SK-N-SH treated with all-trans-retinoic acid at 6 μM for 48 hours (cell line): ENCODE measurements at regions not wholly inside any gene's neighbourhood (a gene's known extent, or its start where the extent isn't known, plus 50 kb on each side); places are given as distances from the start of the nearest gene placed in this dataset.

ENCODE experiments used
- ARNTL ChIP-seq: fragments of 450-650 bp; formaldehyde crosslinking; IDR thresholded peaks from 2 replicates; pipeline ENCODE4 v1.5.0; 2020; ENCODE audit warnings: low read depth, mild to moderate bottlenecking, moderate library complexity, borderline replicate concordance
- BACH2 ChIP-seq: fragments of 250-450 bp; sonication (Bioruptor Pico); IDR thresholded peaks from 2 replicates; pipeline ENCODE4 v1.9.0; 2021; ENCODE audit warnings: mild to moderate bottlenecking, borderline replicate concordance
- CREB5 ChIP-seq: fragments of 250-450 bp; sonication (Bioruptor Pico); IDR thresholded peaks from 2 replicates; pipeline ENCODE4 v1.5.1; 2020; ENCODE audit warnings: low read depth, mild to moderate bottlenecking, moderate library complexity
- PATZ1 ChIP-seq: fragments of 250-450 bp; sonication (Bioruptor Pico); IDR thresholded peaks from 2 replicates; pipeline ENCODE4 v1.8.0; 2020; ENCODE audit warnings: mild to moderate bottlenecking, moderate library complexity, borderline replicate concordance
- POU6F1 ChIP-seq: fragments of 250-450 bp; sonication (Bioruptor Pico); IDR thresholded peaks from 2 replicates; pipeline ENCODE4 v1.8.0; 2021; ENCODE audit warnings: low read depth, mild to moderate bottlenecking, moderate library complexity, borderline replicate concordance
- PPARA ChIP-seq: fragments of 250-450 bp; sonication (Bioruptor Pico); IDR thresholded peaks from 2 replicates; pipeline ENCODE4 v1.5.0; 2020; ENCODE audit warnings: mild to moderate bottlenecking, borderline replicate concordance
- RARB ChIP-seq: fragments of 250-450 bp; sonication (Bioruptor Pico); IDR thresholded peaks from 2 replicates; pipeline ENCODE4 v1.8.0; 2021; ENCODE audit warnings: mild to moderate bottlenecking, moderate library complexity
- ZC3H10 ChIP-seq: fragments of 250-450 bp; sonication (Bioruptor Pico); IDR thresholded peaks from 2 replicates; pipeline ENCODE4 v1.5.1; 2021; ENCODE audit warnings: mild to moderate bottlenecking, moderate library complexity
- ZFP3 ChIP-seq: fragments of 250-450 bp; sonication (Bioruptor Pico); IDR thresholded peaks from 2 replicates; pipeline ENCODE4 v1.5.0; 2020; ENCODE audit warnings: mild to moderate bottlenecking, moderate library complexity
- ZFP30 ChIP-seq: fragments of 450-650 bp; formaldehyde crosslinking; IDR thresholded peaks from 2 replicates; pipeline ENCODE4 v1.5.0; 2022; ENCODE audit warnings: mild to moderate bottlenecking, moderate library complexity
- ZNF70 ChIP-seq: fragments of 450-650 bp; formaldehyde crosslinking; IDR thresholded peaks from 2 replicates; pipeline ENCODE4 v1.5.0; 2020; ENCODE audit warnings: mild to moderate bottlenecking, moderate library complexity

GRCh38 chr5:2201832-2202231 lies 319.1 kb upstream of the IRX4 start:
- TF ChIP-seq ZFP3 (CRISPR knock-in tag) (no peak), RARB (CRISPR knock-in tag) (no peak), BACH2 (CRISPR knock-in tag) (no peak), ZFP30 (CRISPR knock-in tag) (no peak), ZC3H10 (no peak), POU6F1 (CRISPR knock-in tag) (no peak), ZNF70 (CRISPR knock-in tag) (no peak), ARNTL (CRISPR knock-in tag) (no peak), PPARA (CRISPR knock-in tag) (no peak), PATZ1 (CRISPR knock-in tag) (no peak), CREB5 (CRISPR knock-in tag) (no peak)
